ENCODE measurements at regions not wholly inside any gene's neighbourhood (a gene's known extent, or its start where the extent isn't known, plus 50 kb on each side); places are given as distances from the start of the nearest gene placed in this dataset.
A peak's percentile ranks its signal among the peaks of the same experiment; 100 is the strongest.

- Histone ChIP-seq H3K4me1 (peaks cover 0 to 13% (median 0%) of the 10 kb centered on the region in 3 donors), H3K4me3 (no peak overlapping the region), H3K36me3 (no peaks in the 10 kb centered on the region), H3K27me3 (no peaks in the 10 kb centered on the region), H3K27ac (no peak overlapping the region), H3K9me3 (no peaks in the 10 kb centered on the region)
- no peak for ATAC-seq
- TF ChIP-seq POLR2A (IDR thresholded peaks at IDR 0.05), result no peak
- no peak for TF ChIP-seq POLR2AphosphoS5 (IDR thresholded peaks at IDR 0.05)
- TF ChIP-seq CTCF (IDR thresholded peaks at IDR 0.05), result no peak
- no peak for TF ChIP-seq EP300 (IDR thresholded peaks at IDR 0.05)
- 88% methylated on average over 1 of the region's 1 CpG; no CpG with 5 or more reads in 1 of the 2 donors for WGBS, 2 donors (ENCODE audit: low coverage in 1 of 2)
Measured at GRCh38 chr2:19106376-19106775, 252.0 kb downstream of the OSR1 start.

- TF ChIP-seq CTCF (IDR thresholded peaks at IDR 0.05) (no peak), POLR2AphosphoS5 (IDR thresholded peaks at IDR 0.05) (no peak), POLR2A (IDR thresholded peaks at IDR 0.05) (no peak), EP300 (IDR thresholded peaks at IDR 0.05) (no peak)
- no peaks in the 10 kb centered on the region for H3K9me3 ChIP-seq
Measured at GRCh38 chr2:19104503-19104902, 253.9 kb downstream of the OSR1 start.

DNA sequence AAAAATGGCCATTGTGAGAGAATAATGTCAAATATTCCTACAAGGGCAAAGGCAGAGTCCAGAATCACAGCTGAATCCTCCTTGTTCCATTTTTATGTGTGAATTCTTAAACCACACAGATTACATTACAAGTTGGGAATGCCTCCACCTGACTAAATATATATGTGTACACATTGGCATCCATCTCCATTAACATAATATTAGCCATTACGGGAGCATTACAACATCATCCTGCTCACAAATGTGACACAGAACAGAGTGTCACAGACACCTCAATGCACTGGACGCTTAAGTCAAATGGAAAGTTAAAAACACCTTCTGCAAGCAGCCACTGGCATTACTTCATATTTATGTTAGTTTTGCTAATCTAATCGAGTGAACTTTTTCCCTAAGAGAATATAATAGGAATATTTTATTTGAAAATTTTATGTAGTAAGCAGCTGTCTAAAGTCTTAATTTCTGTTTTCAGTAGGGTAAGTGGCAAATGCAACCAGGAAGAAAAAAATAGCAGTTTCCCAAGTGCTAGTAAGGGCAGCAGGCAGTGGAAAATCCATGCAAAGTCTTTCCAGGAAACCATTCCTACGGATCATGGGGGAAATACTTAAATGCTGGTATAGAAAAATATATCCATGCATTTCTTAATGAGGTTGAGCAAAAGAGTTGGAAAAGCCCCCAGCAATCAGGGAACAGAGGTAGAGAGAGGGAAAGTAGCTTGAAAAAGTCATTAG lies 255.6 kb downstream of the OSR1 start:
- Histone ChIP-seq H3K4me1 (peaks cover 0 to 13% (median 0%) of the 10 kb centered on the region in 3 donors), H3K27me3 (no peaks in the 10 kb centered on the region), H3K9me3 (no peaks in the 10 kb centered on the region), H3K4me3 (no peak overlapping the region), H3K27ac (peak overlapping the region in 1 of 4 donors; percentile 46), H3K36me3 (no peaks in the 10 kb centered on the region)
- peak; percentile 12 for TF ChIP-seq POLR2AphosphoS5 (IDR thresholded peaks at IDR 0.05)
- TF ChIP-seq POLR2A (IDR thresholded peaks at IDR 0.05), result no peak
- no peak for TF ChIP-seq CTCF (IDR thresholded peaks at IDR 0.05)
- TF ChIP-seq EP300 (IDR thresholded peaks at IDR 0.05), result no peak
- 41 to 44% methylated on average over 4 of the region's 4 CpGs for WGBS, 2 donors (ENCODE audit: low coverage in 1 of 2)
- no peak for ATAC-seq

More at GRCh38 chr2:19104503-19104902, 253.9 kb downstream of the OSR1 start:
- no peak for ATAC-seq
- H3K36me3 ChIP-seq, result no peaks in the 10 kb centered on the region
- no peak overlapping the region for H3K4me3 ChIP-seq
- no peak overlapping the region for H3K27ac ChIP-seq
- peaks cover 0 to 13% (median 0%) of the 10 kb centered on the region in 3 donors for H3K4me1 ChIP-seq
- 93 to 96% methylated on average over 3 to 4 of the region's 4 CpGs for WGBS, 2 donors (ENCODE audit: low coverage in 1 of 2)
- no peaks in the 10 kb centered on the region for H3K27me3 ChIP-seq

GRCh38 chr2:19101968-19102367 lies 256.5 kb downstream of the OSR1 start:
- H3K27ac ChIP-seq, result no peak overlapping the region
- no peak overlapping the region for H3K4me3 ChIP-seq
- TF ChIP-seq CTCF (IDR thresholded peaks at IDR 0.05) (no peak), POLR2AphosphoS5 (IDR thresholded peaks at IDR 0.05) (no peak), POLR2A (IDR thresholded peaks at IDR 0.05) (no peak), EP300 (IDR thresholded peaks at IDR 0.05) (no peak)
- no peaks in the 10 kb centered on the region for H3K9me3 ChIP-seq
- no peaks in the 10 kb centered on the region for H3K27me3 ChIP-seq
- WGBS, 2 donors (ENCODE audit: low coverage in 1 of 2), result 64 to 78% methylated on average over 3 of the region's 3 CpGs
- no peaks in the 10 kb centered on the region for H3K36me3 ChIP-seq
- ATAC-seq, result no peak
- peaks cover 0 to 13% (median 0%) of the 10 kb centered on the region in 3 donors for H3K4me1 ChIP-seq

- WGBS, 2 donors (ENCODE audit: low coverage in 1 of 2), result 78 to 95% methylated on average over 2 of the region's 2 CpGs
- H3K27ac ChIP-seq, result no peak overlapping the region
- H3K27me3 ChIP-seq, result no peaks in the 10 kb centered on the region
- no peaks in the 10 kb centered on the region for H3K9me3 ChIP-seq
- ATAC-seq, result no peak
- no peak overlapping the region for H3K4me3 ChIP-seq
- H3K4me1 ChIP-seq, result peaks cover 0 to 13% (median 0%) of the 10 kb centered on the region in 3 donors
- TF ChIP-seq POLR2AphosphoS5 (IDR thresholded peaks at IDR 0.05), result no peak
- no peak for TF ChIP-seq CTCF (IDR thresholded peaks at IDR 0.05)
- TF ChIP-seq POLR2A (IDR thresholded peaks at IDR 0.05), result no peak
- TF ChIP-seq EP300 (IDR thresholded peaks at IDR 0.05), result no peak
- no peaks in the 10 kb centered on the region for H3K36me3 ChIP-seq
Measured at GRCh38 chr2:19100570-19100969, 257.9 kb downstream of the OSR1 start.

Measured in gastroesophageal sphincter (tissue), 4 donors.